ENCODE measurements at regions not wholly inside any gene's neighbourhood (a gene's known extent, or its start where the extent isn't known, plus 50 kb on each side); places are given as distances from the start of the nearest gene placed in this dataset.

- TF ChIP-seq POLR2A (IDR thresholded peaks at IDR 0.05) (peak; percentile 73), CTCF (IDR thresholded peaks at IDR 0.05) (no peak)
- Histone ChIP-seq H3K9me3 (no peaks in the 10 kb centered on the region), H3K36me3 (no peaks in the 10 kb centered on the region), H3K27ac (peak overlapping the region; percentile 41 to 91 (median 84)), H3K27me3 (no peaks in the 10 kb centered on the region), H3K4me3 (peak overlapping the region in 1 of 3 donors; percentile 10), H3K4me1 (peaks cover 0 to 97% (median 46%) of the 10 kb centered on the region in 4 donors)
- WGBS (ENCODE audit: insufficient coverage, low coverage, low lambda C conversion rate, missing lambda C conversion rate) = 40% methylated on average over 9 of the region's 11 CpGs
- ATAC-seq (peak; percentile 18 to 64 (median 50)), DNase-seq (peak in 1 of 3 donors; percentile 56)
- intact Hi-C loops (cut with DNase I) = no loop called here
Observed at GRCh38 chr7:130918129-130919052, 184.4 kb upstream of the KLF14 start.

GRCh38 chr7:130919316-130920103, 185.5 kb upstream of the KLF14 start:
- no peak for DNase-seq
- no peaks in the 10 kb centered on the region for H3K36me3 ChIP-seq
- H3K27ac ChIP-seq = peak overlapping the region; percentile 41 to 91 (median 84)
- 14% methylated on average over 2 of the region's 2 CpGs for WGBS (ENCODE audit: insufficient coverage, low coverage, low lambda C conversion rate, missing lambda C conversion rate)
- intact Hi-C loops (cut with DNase I) = no loop called here
- H3K27me3 ChIP-seq = no peaks in the 10 kb centered on the region
- peak in 2 of 4 donors; percentile 1 to 4 for ATAC-seq
- no peaks in the 10 kb centered on the region for H3K9me3 ChIP-seq
- no peak overlapping the region for H3K4me3 ChIP-seq
- no peak for TF ChIP-seq CTCF (IDR thresholded peaks at IDR 0.05)
- H3K4me1 ChIP-seq = peaks cover 0 to 90% (median 41%) of the 10 kb centered on the region in 4 donors

- 77% methylated on average over 3 of the region's 3 CpGs for WGBS (ENCODE audit: insufficient coverage, low coverage, low lambda C conversion rate, missing lambda C conversion rate)
- intact Hi-C loops (cut with DNase I) = no loop called here
- TF ChIP-seq POLR2A (IDR thresholded peaks at IDR 0.05) (no peak), CTCF (IDR thresholded peaks at IDR 0.05) (no peak)
Observed at GRCh38 chr7:130920122-130920521, 186.1 kb upstream of the KLF14 start.

GRCh38 chr7:130921391-130922180, 187.6 kb upstream of the KLF14 start:
- peak in 1 of 3 donors; percentile 62 for DNase-seq
- no peaks in the 10 kb centered on the region for H3K9me3 ChIP-seq
- peak; percentile 11 to 52 (median 36) for ATAC-seq
- peak overlapping the region in 2 of 3 donors; percentile 2 to 20 for H3K4me3 ChIP-seq
- intact Hi-C loops (cut with DNase I) = no loop called here
- H3K27ac ChIP-seq = peak overlapping the region; percentile 38 to 74 (median 61)
- H3K27me3 ChIP-seq = no peaks in the 10 kb centered on the region
- peaks cover 0 to 89% (median 36%) of the 10 kb centered on the region in 4 donors for H3K4me1 ChIP-seq
- TF ChIP-seq CTCF (IDR thresholded peaks at IDR 0.05) (no peak), POLR2A (IDR thresholded peaks at IDR 0.05) (peak; percentile 25)
- H3K36me3 ChIP-seq = no peaks in the 10 kb centered on the region
- WGBS (ENCODE audit: insufficient coverage, low coverage, low lambda C conversion rate, missing lambda C conversion rate) = 47% methylated on average over 20 of the region's 23 CpGs

More at GRCh38 chr7:130920122-130920521, 186.1 kb upstream of the KLF14 start:
- Histone ChIP-seq H3K36me3 (no peaks in the 10 kb centered on the region), H3K4me3 (no peak overlapping the region), H3K27me3 (no peaks in the 10 kb centered on the region), H3K27ac (peak overlapping the region in 1 of 3 donors; percentile 84), H3K9me3 (no peaks in the 10 kb centered on the region), H3K4me1 (peaks cover 0 to 90% (median 40%) of the 10 kb centered on the region in 4 donors)
- no peak for ATAC-seq
- DNase-seq = peak in 1 of 3 donors; percentile 18
